Fibroblast of the aortic adventitia (primary cell): ENCODE measurements at regions not wholly inside any gene's neighbourhood (a gene's known extent, or its start where the extent isn't known, plus 50 kb on each side); places are given as distances from the start of the nearest gene placed in this dataset.

ENCODE experiments used
- DNase-seq: peaks from one replicate; pipeline ENCODE4 v3.0.0-alpha.2; 2010; ENCODE audit warnings: low read depth
- H3K4me3 ChIP-seq: 2 replicates; pipeline ENCODE4 v1.5.1; 2011; ENCODE audit warnings: low read depth, mild to moderate bottlenecking, control low read depth, low read length, moderate library complexity
- TF ChIP-seq, protein P1 (sequence below): IDR thresholded peaks from 2 replicates; pipeline ENCODE4 v1.5.1; 2011; ENCODE audit warnings: mild to moderate bottlenecking, low read length, control low read depth, inconsistent platforms; ENCODE audit not compliant: insufficient read depth

DNA sequence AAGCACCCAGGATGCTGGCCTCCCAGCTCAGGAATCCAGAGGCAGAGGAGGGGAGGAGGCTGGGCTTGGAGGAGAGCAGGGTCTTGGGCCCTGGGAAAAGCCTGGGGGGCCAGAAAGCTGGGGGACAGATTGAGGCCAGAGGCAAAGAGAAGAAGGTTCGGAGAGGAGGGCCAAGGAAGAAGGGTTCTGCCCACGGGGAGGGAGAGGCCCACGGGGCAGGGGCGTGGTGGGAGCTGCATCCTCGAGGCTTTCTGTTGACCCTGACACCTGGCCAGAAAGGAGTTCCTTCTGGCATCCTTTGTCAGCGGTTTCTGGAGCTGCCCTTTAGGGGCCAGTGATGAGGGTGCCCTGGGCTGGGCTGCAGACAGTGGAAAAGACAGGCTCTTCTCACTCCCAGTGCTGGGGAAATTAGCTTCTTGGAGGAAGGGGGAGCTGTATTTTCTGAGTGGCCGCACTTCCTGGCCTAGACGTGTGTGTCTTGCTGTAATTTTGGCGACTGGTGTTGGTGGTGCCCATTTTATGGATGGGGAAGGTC, 308.7 kb downstream of the SEC14L1 start:
- TF ChIP-seq, protein P1, sequence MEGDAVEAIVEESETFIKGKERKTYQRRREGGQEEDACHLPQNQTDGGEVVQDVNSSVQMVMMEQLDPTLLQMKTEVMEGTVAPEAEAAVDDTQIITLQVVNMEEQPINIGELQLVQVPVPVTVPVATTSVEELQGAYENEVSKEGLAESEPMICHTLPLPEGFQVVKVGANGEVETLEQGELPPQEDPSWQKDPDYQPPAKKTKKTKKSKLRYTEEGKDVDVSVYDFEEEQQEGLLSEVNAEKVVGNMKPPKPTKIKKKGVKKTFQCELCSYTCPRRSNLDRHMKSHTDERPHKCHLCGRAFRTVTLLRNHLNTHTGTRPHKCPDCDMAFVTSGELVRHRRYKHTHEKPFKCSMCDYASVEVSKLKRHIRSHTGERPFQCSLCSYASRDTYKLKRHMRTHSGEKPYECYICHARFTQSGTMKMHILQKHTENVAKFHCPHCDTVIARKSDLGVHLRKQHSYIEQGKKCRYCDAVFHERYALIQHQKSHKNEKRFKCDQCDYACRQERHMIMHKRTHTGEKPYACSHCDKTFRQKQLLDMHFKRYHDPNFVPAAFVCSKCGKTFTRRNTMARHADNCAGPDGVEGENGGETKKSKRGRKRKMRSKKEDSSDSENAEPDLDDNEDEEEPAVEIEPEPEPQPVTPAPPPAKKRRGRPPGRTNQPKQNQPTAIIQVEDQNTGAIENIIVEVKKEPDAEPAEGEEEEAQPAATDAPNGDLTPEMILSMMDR, result no peak
- no peak overlapping the region for H3K4me3 ChIP-seq
- DNase-seq, result no peak

DNA sequence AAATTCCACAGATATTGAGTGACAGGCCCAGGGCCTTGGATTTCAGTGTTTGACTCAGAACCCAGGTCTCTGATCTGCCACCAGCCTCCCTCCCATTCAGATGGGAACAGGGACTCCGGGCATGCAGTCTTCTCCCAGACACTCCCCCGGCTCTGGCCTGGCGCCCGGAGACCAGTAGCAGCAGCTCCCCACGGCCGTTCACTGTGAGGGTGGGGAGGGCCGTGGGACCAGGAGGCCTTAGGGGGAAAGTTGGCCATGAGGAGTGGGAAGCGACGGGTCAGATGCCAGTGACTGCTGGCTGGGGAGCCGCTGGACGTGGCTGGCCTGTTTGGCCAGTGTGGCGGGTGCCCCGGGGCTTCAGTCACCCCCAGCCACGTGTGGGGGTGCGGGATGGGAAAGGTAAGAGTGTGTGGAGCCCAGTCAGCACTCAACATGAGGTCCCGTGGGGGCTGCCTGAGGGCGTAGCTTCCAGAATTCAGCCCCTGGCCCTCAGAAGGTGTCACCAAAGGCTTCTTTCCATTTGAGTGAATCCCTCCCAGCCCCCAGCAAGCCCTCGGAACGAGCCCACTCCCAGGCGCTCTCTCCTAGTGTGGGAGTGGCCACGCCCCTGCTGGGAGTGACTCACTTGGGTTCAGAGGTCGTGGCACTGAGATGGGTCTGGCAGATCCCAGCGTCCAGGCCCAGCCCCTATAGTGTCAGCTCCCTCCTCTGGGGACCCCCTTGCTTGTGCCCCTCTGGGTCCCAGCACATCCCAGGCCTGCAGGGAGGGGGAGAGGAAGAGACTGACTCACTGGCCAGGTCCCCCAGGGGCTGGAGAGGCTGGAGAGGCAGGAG, 309.4 kb downstream of the SEC14L1 start:
- TF ChIP-seq, protein P1, result no peak
- peak overlapping the region; percentile 61 for H3K4me3 ChIP-seq
- peak; percentile 53 for DNase-seq

DNA sequence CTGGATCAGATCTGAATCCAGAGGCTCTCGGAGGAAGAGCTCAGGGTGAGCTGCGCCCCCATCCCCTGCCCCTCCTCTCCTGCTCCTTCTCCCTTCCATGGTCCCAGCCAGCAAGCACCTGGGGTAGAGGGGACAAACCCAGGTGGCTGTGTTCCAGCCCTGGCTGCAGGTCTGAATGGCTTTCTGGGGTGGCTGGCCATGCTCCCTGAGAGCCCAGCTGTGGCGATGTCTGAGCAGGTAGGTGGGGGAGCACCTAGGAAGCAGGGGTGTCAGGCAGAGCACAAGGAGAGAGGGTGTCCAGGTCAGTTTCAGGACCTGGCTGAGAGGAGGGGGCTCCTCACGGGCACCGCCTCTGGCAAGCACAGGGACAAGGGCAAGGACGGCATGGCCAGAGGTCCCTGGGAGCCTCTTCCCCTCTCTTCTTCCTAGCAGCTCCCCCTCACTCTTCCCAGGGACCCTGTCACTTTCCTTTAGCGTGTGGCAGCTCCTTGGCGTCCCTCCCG, 310.0 kb downstream of the SEC14L1 start:
- peak overlapping the region; percentile 61 for H3K4me3 ChIP-seq
- no peak for DNase-seq
- TF ChIP-seq, protein P1, result no peak

DNA sequence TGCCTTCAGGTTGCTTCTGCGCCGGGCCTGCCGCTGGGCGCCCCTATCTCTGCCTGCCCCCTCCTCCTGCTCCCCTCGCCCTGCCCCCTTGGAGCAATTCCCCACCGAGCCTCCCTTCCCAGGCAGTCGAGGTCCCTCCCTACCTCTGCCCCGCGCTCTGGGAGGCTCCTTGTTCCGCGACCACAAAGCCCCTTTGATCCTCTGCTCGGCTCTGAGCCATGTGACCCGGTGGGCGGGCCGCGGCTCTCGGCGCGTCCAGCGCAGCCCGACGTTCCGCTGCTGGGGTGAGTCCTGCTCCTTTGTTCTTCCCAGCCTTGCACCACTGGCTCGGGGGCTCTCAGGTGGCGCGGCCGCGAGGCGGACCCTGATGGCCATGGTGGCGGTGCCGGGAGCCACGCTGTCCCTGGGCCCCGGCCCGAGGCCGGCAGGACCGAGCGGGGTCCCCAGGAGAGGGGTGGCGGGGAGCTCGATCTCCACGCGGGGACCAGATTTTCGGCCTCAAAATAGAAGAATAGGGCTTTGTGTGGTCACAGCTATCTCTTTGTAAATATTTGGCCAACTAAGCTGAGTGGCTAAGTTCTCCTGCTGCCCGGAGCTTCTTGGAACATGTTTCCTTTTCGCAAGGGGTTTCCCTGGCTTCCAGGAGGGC, 310.6 kb downstream of the SEC14L1 start:
- TF ChIP-seq, protein P1, result no peak
- DNase-seq, result peak; percentile 62
- peak overlapping the region; percentile 61 for H3K4me3 ChIP-seq

DNA sequence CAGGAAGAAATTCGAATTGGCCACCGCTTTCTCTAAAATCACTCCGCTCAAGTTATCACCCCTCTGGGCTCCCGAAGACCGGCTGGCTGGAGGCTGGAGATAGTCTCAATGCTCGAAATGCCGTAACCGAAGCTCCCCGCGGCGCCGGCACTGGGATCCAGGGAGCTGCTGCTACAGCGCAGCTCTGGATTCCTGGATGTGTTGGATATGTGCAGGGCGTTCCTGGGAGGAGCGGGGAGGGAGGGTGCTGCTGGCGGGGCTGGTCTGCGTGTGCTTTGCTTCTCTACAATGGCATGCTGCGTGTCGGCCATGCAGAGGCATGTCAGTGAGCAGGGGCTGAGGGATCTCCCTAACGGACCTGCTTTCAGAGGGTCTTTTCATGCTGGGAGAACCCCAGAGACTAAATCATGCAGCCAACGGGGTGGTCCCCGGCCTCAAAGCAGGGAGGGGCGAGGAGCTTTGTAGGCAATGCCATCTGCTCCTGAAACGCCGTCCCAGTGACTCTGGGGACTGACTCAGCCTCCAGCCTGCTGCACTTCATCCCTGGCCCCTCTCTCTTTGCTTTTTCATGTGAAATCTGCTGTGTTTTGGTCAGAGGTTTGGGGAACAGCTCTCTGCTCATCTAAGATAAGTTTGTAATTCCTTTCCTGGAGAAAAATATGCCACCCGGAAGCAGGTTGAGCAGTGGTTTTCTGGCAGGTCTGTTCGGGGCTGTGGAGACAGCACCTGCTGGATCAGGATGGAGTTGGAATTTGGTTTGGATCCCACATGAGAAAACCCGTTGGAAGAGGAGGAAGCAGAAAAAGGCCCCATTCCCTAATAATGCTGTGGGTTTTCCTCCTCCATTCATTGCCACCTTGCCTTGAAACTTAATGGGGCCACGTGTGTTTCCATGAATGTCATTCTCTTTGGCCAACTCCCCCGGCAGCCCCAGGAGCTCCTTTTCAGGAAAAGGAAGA, 311.4 kb downstream of the SEC14L1 start:
- TF ChIP-seq, protein P1, result no peak
- DNase-seq, result peak; percentile 79
- H3K4me3 ChIP-seq, result peak overlapping the region; percentile 61
